ENCODE measurements at regions not wholly inside any gene's neighbourhood (a gene's known extent, or its start where the extent isn't known, plus 50 kb on each side); places are given as distances from the start of the nearest gene placed in this dataset.

GRCh38 chr18:40707797-40708196, 1247.2 kb upstream of the PIK3C3 start:
- TF ChIP-seq ATF3 (IDR thresholded peaks at IDR 0.05; ENCODE audit: insufficient read depth, low read depth, low read length) (no peak), EP300 (IDR thresholded peaks at IDR 0.05; ENCODE audit: borderline replicate concordance in 1 of 2, low read depth in 2 of 2, low read length in 2 of 2) (no peak), CTCF (IDR thresholded peaks at IDR 0.05; ENCODE audit: control extremely low read depth in 1 of 3, insufficient read depth in 1 of 3, low read depth in 1 of 3, low read length in 3 of 3) (no peak), EZH2 (IDR thresholded peaks at IDR 0.05; ENCODE audit: low read depth, low read length, severe bottlenecking) (no peak), ATF2 (IDR thresholded peaks at IDR 0.05; ENCODE audit: low read length) (no peak), YY1 (IDR thresholded peaks at IDR 0.05; ENCODE audit: low read depth, low read length) (no peak), CEBPB (IDR thresholded peaks at IDR 0.05; ENCODE audit: low read depth, low read length) (no peak), JUN (IDR thresholded peaks at IDR 0.05; ENCODE audit: low read depth, low read length) (no peak), ASH2L (IDR thresholded peaks at IDR 0.05; ENCODE audit: low read length) (no peak), CREB1 (IDR thresholded peaks at IDR 0.05) (no peak)

Data from H1 (cell line).